Ishikawa (cell line): ENCODE measurements at regions not wholly inside any gene's neighbourhood (a gene's known extent, or its start where the extent isn't known, plus 50 kb on each side); places are given as distances from the start of the nearest gene placed in this dataset.

ENCODE experiments used
- EGR1 ChIP-seq: IDR thresholded peaks from 2 replicates; pipeline ENCODE4 v1.6.1; 2012
- TCF12 ChIP-seq: IDR thresholded peaks from 2 replicates; pipeline ENCODE4 v1.6.1; 2012; ENCODE audit warnings: low read depth

GRCh38 chr1:36595349-36595748 lies 112.6 kb upstream of the CSF3R start:
- TF ChIP-seq TCF12, result no peak
- TF ChIP-seq EGR1, result no peak
